ENCODE measurements at regions not wholly inside any gene's neighbourhood (a gene's known extent, or its start where the extent isn't known, plus 50 kb on each side); places are given as distances from the start of the nearest gene placed in this dataset.

- no peak for DNase-seq (ENCODE audit: low read depth)
- TF ChIP-seq CTCF (IDR thresholded peaks at IDR 0.05; ENCODE audit: insufficient read depth, low read depth, low read length): no peak
- H3K4me3 ChIP-seq (ENCODE audit: low read depth, low read length): no peak overlapping the region
Observed at GRCh38 chr21:35843911-35844667, 216.2 kb downstream of the SETD4 start.

GRCh38 chr21:35840949-35841348, 219.4 kb downstream of the SETD4 start:
- H3K4me3 ChIP-seq (ENCODE audit: low read depth, low read length): no peak overlapping the region
- no peak for TF ChIP-seq CTCF (IDR thresholded peaks at IDR 0.05; ENCODE audit: insufficient read depth, low read depth, low read length)
- DNase-seq (ENCODE audit: low read depth): no peak

GRCh38 chr21:35840197-35840799, 220.0 kb downstream of the SETD4 start:
- peak; percentile 88 for TF ChIP-seq CTCF (IDR thresholded peaks at IDR 0.05; ENCODE audit: insufficient read depth, low read depth, low read length)
- peak; percentile 90 for DNase-seq (ENCODE audit: low read depth)
- no peak overlapping the region for H3K4me3 ChIP-seq (ENCODE audit: low read depth, low read length)

GRCh38 chr21:35838987-35839763, 221.2 kb downstream of the SETD4 start:
- H3K4me3 ChIP-seq (ENCODE audit: low read depth, low read length): no peak overlapping the region
- no peak for DNase-seq (ENCODE audit: low read depth)
- no peak for TF ChIP-seq CTCF (IDR thresholded peaks at IDR 0.05; ENCODE audit: insufficient read depth, low read depth, low read length)

GRCh38 chr21:35838350-35838749, 222.0 kb downstream of the SETD4 start:
- DNase-seq (ENCODE audit: low read depth): no peak

GRCh38 chr21:35833991-35834390, 226.3 kb downstream of the SETD4 start:
- no peak for TF ChIP-seq CTCF (IDR thresholded peaks at IDR 0.05; ENCODE audit: insufficient read depth, low read depth, low read length)
- no peak for DNase-seq (ENCODE audit: low read depth)
- no peak overlapping the region for H3K4me3 ChIP-seq (ENCODE audit: low read depth, low read length)

More at GRCh38 chr21:35838350-35838749, 222.0 kb downstream of the SETD4 start:
- no peak overlapping the region for H3K4me3 ChIP-seq (ENCODE audit: low read depth, low read length)
- TF ChIP-seq CTCF (IDR thresholded peaks at IDR 0.05; ENCODE audit: insufficient read depth, low read depth, low read length): no peak

Measured in fibroblast of villous mesenchyme (primary cell).